Keratinocyte (primary cell): ENCODE measurements at regions not wholly inside any gene's neighbourhood (a gene's known extent, or its start where the extent isn't known, plus 50 kb on each side); places are given as distances from the start of the nearest gene placed in this dataset.

Source experiments
- CTCF ChIP-seq, 3 experiments: IDR thresholded peaks in 1 of 3; conservative IDR thresholded peaks in 1 of 3; optimal IDR thresholded peaks in 1 of 3; 2 replicates in 2 of 3; 3 replicates in 1 of 3; pipeline versions ENCODE3 to v1.5.1; 2011; ENCODE audit warnings: low read length in 3 of 3, mild to moderate bottlenecking in 3 of 3, moderate library complexity in 2 of 3, control low read depth in 1 of 3, inconsistent platforms in 1 of 3; ENCODE audit not compliant: insufficient read depth in 2 of 3; ENCODE audit errors: extremely low read depth in 1 of 3
- EZH2 ChIP-seq: IDR thresholded peaks from one replicate; pipeline ENCODE4 v1.6.1; 2012; ENCODE audit warnings: inconsistent platforms, mild to moderate bottlenecking, low read length, moderate library complexity

- TF ChIP-seq CTCF (optimal IDR thresholded peaks at IDR 0.05 in 1 of 3, IDR thresholded peaks at IDR 0.05 in 1 of 3, conservative IDR thresholded peaks at IDR 0.05 in 1 of 3; ENCODE audit: extremely low read depth in 1 of 3, insufficient read depth in 2 of 3, low read length in 3 of 3) (peak in 1 of 3 experiments; percentile 39), EZH2 (no peak)
Observed at GRCh38 chr15:87489902-87490665, 766.5 kb downstream of the NTRK3 start.
